GM21367 (cell line): ENCODE measurements at regions not wholly inside any gene's neighbourhood (a gene's known extent, or its start where the extent isn't known, plus 50 kb on each side); places are given as distances from the start of the nearest gene placed in this dataset.
"Not testable (repeated sequence)": the region's sequence is repeated elsewhere in the genome, so short reads cannot be mapped to it uniquely, and the experiment has no call there.

Experiments
- ATAC-seq: cut with Tn5 transposase; IDR thresholded peaks from one replicate; pipeline ENCODE4 v1.9.1; 2021; ENCODE audit not compliant: unreplicated experiment

- ATAC-seq: no peak
These were observed 132.8 kb upstream of the RAP1B start for GRCh38 chr12:68477906-68478305.

GRCh38 chr12:68478516-68479260, 132.0 kb upstream of the RAP1B start:
- no peak for ATAC-seq

GRCh38 chr12:68479261-68479895, 131.3 kb upstream of the RAP1B start:
- no peak for ATAC-seq

GRCh38 chr12:68479896-68480291, 130.8 kb upstream of the RAP1B start:
- ATAC-seq: no peak

- ATAC-seq: no peak
These were observed 130.2 kb upstream of the RAP1B start for GRCh38 chr12:68480526-68480925.

GRCh38 chr12:68481181-68481941, 129.3 kb upstream of the RAP1B start:
- no peak for ATAC-seq

- no peak for ATAC-seq
These were observed 128.7 kb upstream of the RAP1B start for GRCh38 chr12:68482014-68482413.

GRCh38 chr12:68482660-68483059, 128.0 kb upstream of the RAP1B start:
- ATAC-seq: peak; percentile 71

GRCh38 chr12:68483592-68484383, 126.9 kb upstream of the RAP1B start:
- no peak for ATAC-seq

- ATAC-seq: not testable (repeated sequence)
These were observed 126.1 kb upstream of the RAP1B start for GRCh38 chr12:68484578-68484977.

GRCh38 chr12:68486449-68486848, 124.2 kb upstream of the RAP1B start:
- ATAC-seq: not testable (repeated sequence)

GRCh38 chr12:68487721-68488309, 122.9 kb upstream of the RAP1B start:
- no peak for ATAC-seq

- ATAC-seq: no peak
These were observed 121.4 kb upstream of the RAP1B start for GRCh38 chr12:68489273-68489672.

GRCh38 chr12:68490476-68490875, 120.2 kb upstream of the RAP1B start:
- no peak for ATAC-seq

GRCh38 chr12:68491204-68491960, 119.3 kb upstream of the RAP1B start:
- no peak for ATAC-seq

GRCh38 chr12:68495336-68496070, 115.2 kb upstream of the RAP1B start:
- ATAC-seq: no peak

GRCh38 chr12:68497107-68497506, 113.6 kb upstream of the RAP1B start:
- ATAC-seq: peak; percentile 60

GRCh38 chr12:68497702-68498101, 113.0 kb upstream of the RAP1B start:
- no peak for ATAC-seq

- no peak for ATAC-seq
These were observed 112.0 kb upstream of the RAP1B start for GRCh38 chr12:68498736-68499135.
